GM21390 (cell line): ENCODE measurements at regions not wholly inside any gene's neighbourhood (a gene's known extent, or its start where the extent isn't known, plus 50 kb on each side); places are given as distances from the start of the nearest gene placed in this dataset.
"Not testable (repeated sequence)": the region's sequence is repeated elsewhere in the genome, so short reads cannot be mapped to it uniquely, and the experiment has no call there.

Experiments used
- ATAC-seq: cut with Tn5 transposase; IDR thresholded peaks from one replicate; pipeline ENCODE4 v1.9.1; 2021; ENCODE audit not compliant: unreplicated experiment

DNA sequence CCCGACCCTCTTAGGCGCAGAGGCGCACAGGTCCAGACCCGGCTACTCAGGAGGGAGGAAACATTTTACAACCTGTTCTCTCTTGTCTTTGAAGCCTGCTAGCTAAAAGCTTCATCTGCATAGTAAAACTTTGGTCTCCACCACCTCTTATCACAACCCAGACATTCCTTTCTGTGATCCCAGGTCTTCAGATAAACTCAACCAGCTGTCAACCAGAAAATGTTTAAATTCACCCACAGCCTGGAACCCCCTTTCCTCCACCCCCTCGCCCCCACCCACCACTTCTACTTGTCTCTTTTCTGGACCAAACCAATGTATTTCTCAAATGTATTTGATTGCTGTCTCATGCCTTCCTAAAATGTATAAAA lies 169.1 kb upstream of the PRKX start:
- not testable (repeated sequence) for ATAC-seq

DNA sequence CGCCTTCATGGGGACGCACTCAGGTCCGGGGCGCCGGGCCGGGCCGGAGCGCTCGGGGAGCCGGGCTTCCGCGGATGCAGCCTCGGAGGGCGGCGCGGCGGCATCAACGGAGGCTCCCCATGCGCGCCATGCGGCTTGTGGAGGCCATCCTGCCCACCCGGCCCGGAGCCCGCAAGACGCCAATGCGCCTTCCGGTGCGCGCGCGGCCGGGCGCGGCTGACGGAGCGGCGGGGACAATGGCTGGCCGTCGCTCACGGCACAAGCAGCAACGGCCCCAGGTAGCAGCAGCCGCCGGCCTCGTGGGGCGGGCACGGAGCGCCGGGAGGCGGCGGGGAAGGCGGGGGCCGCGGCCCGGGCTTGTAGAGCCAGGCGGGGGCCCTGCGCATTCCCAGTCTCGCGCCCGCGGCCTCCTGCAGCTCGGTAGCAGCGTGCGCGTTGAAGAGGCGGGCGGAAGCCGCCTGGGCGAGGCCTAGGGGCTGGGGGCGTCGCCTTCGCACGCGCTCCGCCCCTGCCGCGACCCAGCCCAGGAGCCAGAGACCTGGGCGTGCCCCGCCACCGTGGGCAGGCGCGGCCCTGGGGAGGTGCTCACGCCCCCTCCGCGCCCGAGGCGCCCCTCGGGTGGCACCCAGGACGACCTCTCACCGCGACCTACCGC lies 168.6 kb upstream of the PRKX start:
- peak; percentile 94 for ATAC-seq

GRCh38 chrX:3881255-3881895 lies 167.9 kb upstream of the PRKX start:
- peak; percentile 41 for ATAC-seq

- not testable (repeated sequence) for ATAC-seq
Measured at GRCh38 chrX:3876393-3876792, 162.9 kb upstream of the PRKX start.

- ATAC-seq, result not testable (repeated sequence)
Measured at GRCh38 chrX:3875638-3876037, 162.2 kb upstream of the PRKX start.

- not testable (repeated sequence) for ATAC-seq
Measured at GRCh38 chrX:3872226-3872879, 158.9 kb upstream of the PRKX start.

GRCh38 chrX:3867067-3867831 lies 153.8 kb upstream of the PRKX start:
- ATAC-seq, result not testable (repeated sequence)

DNA sequence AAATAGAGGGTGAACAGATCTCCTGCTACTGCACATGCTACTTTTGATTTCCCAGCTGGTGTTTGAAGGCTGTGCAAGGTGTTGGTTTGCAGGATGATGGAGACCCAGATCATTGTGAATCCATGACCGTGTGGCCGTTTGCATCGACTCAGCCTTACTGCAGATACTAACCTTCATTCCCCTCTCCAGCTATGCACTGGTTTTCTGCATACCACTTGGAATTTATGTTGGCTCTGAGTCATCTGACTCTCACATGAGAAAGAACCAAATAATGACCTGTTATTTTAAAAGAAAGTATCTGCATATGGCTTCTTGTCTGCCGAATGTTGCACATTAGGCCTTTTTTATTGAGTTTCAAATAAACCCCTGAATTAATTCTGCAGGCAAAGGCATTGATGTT lies 144.9 kb upstream of the PRKX start:
- ATAC-seq, result not testable (repeated sequence)

- peak; percentile 91 for ATAC-seq
Measured at GRCh38 chrX:3843522-3844145, 130.2 kb upstream of the PRKX start.

GRCh38 chrX:3842822-3843521 lies 129.5 kb upstream of the PRKX start:
- peak; percentile 50 for ATAC-seq

DNA sequence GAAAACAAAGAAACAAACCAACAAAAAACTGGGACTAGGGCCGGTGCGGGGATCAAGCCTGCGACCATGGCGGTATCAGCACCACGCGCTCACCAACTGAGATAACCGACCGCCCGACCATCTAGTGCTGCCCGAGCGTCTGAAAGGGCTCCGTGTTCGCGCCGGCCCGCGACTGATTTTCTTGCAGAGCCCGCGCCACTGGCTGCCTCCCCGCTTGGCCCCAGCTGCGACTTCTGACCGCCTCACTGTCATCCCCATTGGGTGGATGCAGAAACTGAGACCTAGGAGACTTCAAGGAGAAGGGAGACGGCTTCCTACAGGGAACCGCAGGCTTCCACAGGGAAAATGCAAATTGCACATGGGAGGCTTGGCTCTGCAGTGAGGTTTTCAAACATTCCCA lies 125.3 kb upstream of the PRKX start:
- not testable (repeated sequence) for ATAC-seq

DNA sequence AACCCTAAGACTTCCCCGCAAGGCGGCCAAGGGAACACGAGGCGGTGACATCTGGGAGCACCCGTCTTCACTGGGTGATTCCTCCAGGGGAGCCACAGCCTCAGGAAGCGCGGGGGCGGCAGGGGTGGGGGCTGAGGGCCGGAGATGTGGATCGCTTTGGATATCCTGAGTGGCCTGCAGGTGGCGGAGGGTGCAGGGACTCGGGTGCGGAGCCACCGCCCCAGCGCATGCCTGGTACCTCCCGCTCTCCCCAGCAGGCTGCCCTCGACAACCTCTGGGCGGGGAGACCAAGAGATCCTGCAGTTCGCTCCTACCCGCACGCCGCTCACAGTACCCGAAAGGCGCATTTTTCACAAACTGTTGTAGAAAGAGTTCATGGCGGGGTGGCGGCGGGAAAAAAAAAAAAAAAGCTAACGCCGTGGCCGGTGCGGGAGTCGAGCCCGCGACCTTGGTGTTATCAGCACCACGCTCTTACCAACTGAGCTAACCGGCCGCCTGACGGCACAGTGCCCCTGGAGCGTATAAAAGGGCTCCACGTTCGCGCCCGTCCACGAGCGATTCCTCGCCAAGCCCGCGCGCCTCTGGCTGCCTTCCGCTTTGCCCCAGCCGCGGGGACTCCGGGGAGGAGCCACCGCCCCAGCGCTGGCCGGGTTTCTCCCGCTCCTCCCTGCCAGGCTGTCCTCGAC lies 124.7 kb upstream of the PRKX start:
- ATAC-seq, result not testable (repeated sequence)

DNA sequence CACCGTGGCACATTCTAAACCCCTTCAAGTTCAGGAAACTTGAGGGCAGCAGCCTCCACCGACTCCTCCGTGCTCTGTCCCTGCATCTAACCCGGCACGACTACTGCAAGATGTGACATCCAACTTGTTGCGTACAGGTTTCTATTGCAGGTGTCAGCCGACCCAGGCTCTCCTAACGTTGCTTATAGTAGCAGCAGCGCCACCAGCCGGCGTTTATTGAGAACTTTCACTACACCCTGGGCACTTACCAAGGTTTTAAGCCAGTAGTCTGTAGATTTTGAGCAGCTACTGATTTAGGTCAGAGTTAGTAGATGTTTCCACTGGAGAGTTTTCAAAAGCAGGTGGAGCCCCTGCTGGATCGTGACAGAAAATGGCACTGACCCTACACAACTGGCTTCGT lies 123.8 kb upstream of the PRKX start:
- not testable (repeated sequence) for ATAC-seq

- not testable (repeated sequence) for ATAC-seq
Measured at GRCh38 chrX:3833761-3834542, 120.5 kb upstream of the PRKX start.

DNA sequence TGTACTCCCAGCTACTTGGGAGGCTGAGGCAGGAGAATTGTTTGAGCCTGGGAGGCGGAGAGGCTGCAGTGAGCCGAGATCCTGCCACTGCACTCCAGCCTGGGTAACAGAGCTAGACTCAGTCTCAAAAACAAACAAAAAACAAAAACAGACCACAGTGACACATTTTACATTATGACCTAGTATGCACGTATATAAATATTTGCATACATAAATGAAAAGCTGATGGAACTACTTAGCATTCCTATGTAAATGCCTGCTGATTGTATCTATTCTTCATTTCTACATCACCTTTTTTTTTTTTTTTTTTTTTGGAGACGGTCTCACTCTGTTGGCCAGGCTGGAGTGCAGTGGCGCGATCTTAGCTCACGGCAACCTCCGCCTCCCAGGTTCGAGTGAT lies 116.6 kb upstream of the PRKX start:
- ATAC-seq, result not testable (repeated sequence)

DNA sequence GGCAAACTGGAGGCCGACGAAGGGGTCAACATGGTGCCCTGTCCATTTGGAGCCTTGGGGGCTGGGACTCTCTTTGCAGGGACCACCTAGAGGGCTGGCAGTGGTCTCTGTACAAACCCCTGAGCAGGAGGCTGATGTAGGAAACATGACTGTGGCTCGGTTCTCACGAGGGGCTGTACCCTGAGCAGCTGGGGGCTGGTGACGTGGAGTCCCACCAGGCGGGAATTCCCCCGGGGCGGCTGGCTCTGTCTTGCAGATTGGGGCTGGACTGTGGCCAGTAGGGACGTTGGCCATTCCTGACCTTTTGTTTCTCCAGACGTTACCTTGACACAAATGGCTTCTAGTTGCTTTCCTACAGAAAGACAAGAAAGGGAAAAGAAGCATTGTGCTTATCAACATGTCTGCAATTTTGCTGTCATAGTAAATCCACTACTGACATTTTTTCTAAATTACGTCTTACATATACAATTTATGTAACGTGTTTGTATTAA lies 115.6 kb upstream of the PRKX start:
- ATAC-seq, result not testable (repeated sequence)

DNA sequence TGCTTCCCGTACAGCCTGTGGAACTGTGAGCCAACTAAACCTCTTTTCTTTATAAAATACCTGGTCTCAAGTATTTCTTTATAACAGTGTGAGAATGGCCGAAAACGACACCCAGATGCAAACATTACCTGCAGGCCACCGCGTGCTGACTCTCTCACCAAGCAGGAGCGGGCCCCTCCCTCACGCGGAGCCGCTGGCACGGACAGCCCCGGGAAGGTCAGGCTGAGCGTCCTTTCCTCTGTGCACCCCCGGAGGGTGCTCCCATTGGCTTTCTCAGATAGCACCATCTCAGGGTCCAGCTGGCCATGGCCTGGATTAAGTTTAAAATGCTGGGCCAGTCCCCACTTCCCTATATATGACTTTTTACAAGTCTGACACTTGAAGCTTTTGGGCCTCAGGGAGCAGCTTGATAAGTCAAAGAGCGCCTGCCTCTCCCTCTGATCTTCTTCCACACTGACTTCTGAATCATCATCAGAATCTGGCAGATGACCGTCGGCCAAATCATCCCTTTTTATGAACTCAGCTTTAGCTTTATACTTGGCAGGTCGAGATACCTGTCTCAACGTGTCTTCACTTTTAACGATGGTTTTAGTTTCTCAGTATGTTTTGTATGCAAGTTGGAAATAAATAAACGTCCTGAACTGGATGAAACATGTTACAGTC lies 115.1 kb upstream of the PRKX start:
- ATAC-seq, result not testable (repeated sequence)

GRCh38 chrX:3824008-3824407 lies 110.6 kb upstream of the PRKX start:
- ATAC-seq, result not testable (repeated sequence)
